ENCODE measurements at regions not wholly inside any gene's neighbourhood (a gene's known extent, or its start where the extent isn't known, plus 50 kb on each side); places are given as distances from the start of the nearest gene placed in this dataset.

- Histone ChIP-seq H3K4me1 (ENCODE audit: control insufficient read depth in 2 of 2, insufficient read depth in 2 of 2, low read length in 2 of 2) (no peaks in the 10 kb centered on the region), H3K27me3 (ENCODE audit: control insufficient read depth in 2 of 2, insufficient read depth in 2 of 2, low read length in 2 of 2) (no peaks in the 10 kb centered on the region), H3K27ac (ENCODE audit: low read depth in 2 of 2, low read length in 2 of 2) (no peak overlapping the region), H3K36me3 (ENCODE audit: control insufficient read depth in 2 of 2, insufficient read depth in 2 of 2, low read length in 2 of 2) (no peaks in the 10 kb centered on the region), H3K4me3 (ENCODE audit: low read length in 2 of 2) (no peak overlapping the region), H3K9ac (ENCODE audit: low read depth in 1 of 2, low read length in 2 of 2) (no peak overlapping the region), H3K9me3 (ENCODE audit: control insufficient read depth in 2 of 2, low read length in 2 of 2) (no peaks in the 10 kb centered on the region)
Measured at GRCh38 chr18:56374007-56374655, 264.3 kb downstream of the TXNL1 start.

GRCh38 chr18:56373601-56374000 lies 264.8 kb downstream of the TXNL1 start:
- Histone ChIP-seq H3K36me3 (ENCODE audit: control insufficient read depth in 2 of 2, insufficient read depth in 2 of 2, low read length in 2 of 2) (no peaks in the 10 kb centered on the region), H3K9me3 (ENCODE audit: control insufficient read depth in 2 of 2, low read length in 2 of 2) (no peaks in the 10 kb centered on the region)

GRCh38 chr18:56368066-56368465 lies 270.3 kb downstream of the TXNL1 start:
- Histone ChIP-seq H3K36me3 (ENCODE audit: control insufficient read depth in 2 of 2, insufficient read depth in 2 of 2, low read length in 2 of 2) (no peaks in the 10 kb centered on the region), H3K9me3 (ENCODE audit: control insufficient read depth in 2 of 2, low read length in 2 of 2) (no peaks in the 10 kb centered on the region), H3K9ac (ENCODE audit: low read depth in 1 of 2, low read length in 2 of 2) (no peak overlapping the region), H3K27ac (ENCODE audit: low read depth in 2 of 2, low read length in 2 of 2) (no peak overlapping the region), H3K4me1 (ENCODE audit: control insufficient read depth in 2 of 2, insufficient read depth in 2 of 2, low read length in 2 of 2) (no peaks in the 10 kb centered on the region), H3K4me3 (ENCODE audit: low read length in 2 of 2) (no peak overlapping the region), H3K27me3 (ENCODE audit: control insufficient read depth in 2 of 2, insufficient read depth in 2 of 2, low read length in 2 of 2) (no peaks in the 10 kb centered on the region)

More at GRCh38 chr18:56373601-56374000, 264.8 kb downstream of the TXNL1 start:
- no peaks in the 10 kb centered on the region for H3K27me3 ChIP-seq (ENCODE audit: control insufficient read depth in 2 of 2, insufficient read depth in 2 of 2, low read length in 2 of 2)
- H3K4me1 ChIP-seq (ENCODE audit: control insufficient read depth in 2 of 2, insufficient read depth in 2 of 2, low read length in 2 of 2) = no peaks in the 10 kb centered on the region
- H3K9ac ChIP-seq (ENCODE audit: low read depth in 1 of 2, low read length in 2 of 2) = no peak overlapping the region
- H3K4me3 ChIP-seq (ENCODE audit: low read length in 2 of 2) = no peak overlapping the region
- no peak overlapping the region for H3K27ac ChIP-seq (ENCODE audit: low read depth in 2 of 2, low read length in 2 of 2)

GRCh38 chr18:56358608-56359280 lies 279.6 kb downstream of the TXNL1 start:
- no peaks in the 10 kb centered on the region for H3K36me3 ChIP-seq (ENCODE audit: control insufficient read depth in 2 of 2, insufficient read depth in 2 of 2, low read length in 2 of 2)
- no peaks in the 10 kb centered on the region for H3K9me3 ChIP-seq (ENCODE audit: control insufficient read depth in 2 of 2, low read length in 2 of 2)
- H3K27me3 ChIP-seq (ENCODE audit: control insufficient read depth in 2 of 2, insufficient read depth in 2 of 2, low read length in 2 of 2) = no peaks in the 10 kb centered on the region
- H3K4me1 ChIP-seq (ENCODE audit: control insufficient read depth in 2 of 2, insufficient read depth in 2 of 2, low read length in 2 of 2) = no peaks in the 10 kb centered on the region
- H3K27ac ChIP-seq (ENCODE audit: low read depth in 2 of 2, low read length in 2 of 2) = no peak overlapping the region
- H3K9ac ChIP-seq (ENCODE audit: low read depth in 1 of 2, low read length in 2 of 2) = no peak overlapping the region
- H3K4me3 ChIP-seq (ENCODE audit: low read length in 2 of 2) = no peak overlapping the region

GRCh38 chr18:56353663-56354260 lies 284.6 kb downstream of the TXNL1 start:
- Histone ChIP-seq H3K9me3 (ENCODE audit: control insufficient read depth in 2 of 2, low read length in 2 of 2) (no peaks in the 10 kb centered on the region), H3K4me1 (ENCODE audit: control insufficient read depth in 2 of 2, insufficient read depth in 2 of 2, low read length in 2 of 2) (no peaks in the 10 kb centered on the region), H3K4me3 (ENCODE audit: low read length in 2 of 2) (no peak overlapping the region), H3K27me3 (ENCODE audit: control insufficient read depth in 2 of 2, insufficient read depth in 2 of 2, low read length in 2 of 2) (no peaks in the 10 kb centered on the region), H3K9ac (ENCODE audit: low read depth in 1 of 2, low read length in 2 of 2) (no peak overlapping the region), H3K27ac (ENCODE audit: low read depth in 2 of 2, low read length in 2 of 2) (no peak overlapping the region), H3K36me3 (ENCODE audit: control insufficient read depth in 2 of 2, insufficient read depth in 2 of 2, low read length in 2 of 2) (no peaks in the 10 kb centered on the region)

- Histone ChIP-seq H3K9ac (ENCODE audit: low read depth in 1 of 2, low read length in 2 of 2) (no peak overlapping the region), H3K27me3 (ENCODE audit: control insufficient read depth in 2 of 2, insufficient read depth in 2 of 2, low read length in 2 of 2) (no peaks in the 10 kb centered on the region), H3K4me1 (ENCODE audit: control insufficient read depth in 2 of 2, insufficient read depth in 2 of 2, low read length in 2 of 2) (no peaks in the 10 kb centered on the region), H3K9me3 (ENCODE audit: control insufficient read depth in 2 of 2, low read length in 2 of 2) (no peaks in the 10 kb centered on the region), H3K4me3 (ENCODE audit: low read length in 2 of 2) (no peak overlapping the region), H3K36me3 (ENCODE audit: control insufficient read depth in 2 of 2, insufficient read depth in 2 of 2, low read length in 2 of 2) (no peaks in the 10 kb centered on the region), H3K27ac (ENCODE audit: low read depth in 2 of 2, low read length in 2 of 2) (no peak overlapping the region)
Measured at GRCh38 chr18:56351911-56352500, 286.4 kb downstream of the TXNL1 start.

- Histone ChIP-seq H3K4me3 (ENCODE audit: low read length in 2 of 2) (no peak overlapping the region), H3K9ac (ENCODE audit: low read depth in 1 of 2, low read length in 2 of 2) (no peak overlapping the region), H3K9me3 (ENCODE audit: control insufficient read depth in 2 of 2, low read length in 2 of 2) (no peaks in the 10 kb centered on the region), H3K36me3 (ENCODE audit: control insufficient read depth in 2 of 2, insufficient read depth in 2 of 2, low read length in 2 of 2) (no peaks in the 10 kb centered on the region), H3K4me1 (ENCODE audit: control insufficient read depth in 2 of 2, insufficient read depth in 2 of 2, low read length in 2 of 2) (no peaks in the 10 kb centered on the region), H3K27me3 (ENCODE audit: control insufficient read depth in 2 of 2, insufficient read depth in 2 of 2, low read length in 2 of 2) (no peaks in the 10 kb centered on the region), H3K27ac (ENCODE audit: low read depth in 2 of 2, low read length in 2 of 2) (no peak overlapping the region)
Measured at GRCh38 chr18:56337507-56337906, 300.9 kb downstream of the TXNL1 start.

- Histone ChIP-seq H3K9ac (ENCODE audit: low read depth in 1 of 2, low read length in 2 of 2) (no peak overlapping the region), H3K36me3 (ENCODE audit: control insufficient read depth in 2 of 2, insufficient read depth in 2 of 2, low read length in 2 of 2) (no peaks in the 10 kb centered on the region), H3K4me3 (ENCODE audit: low read length in 2 of 2) (no peak overlapping the region), H3K4me1 (ENCODE audit: control insufficient read depth in 2 of 2, insufficient read depth in 2 of 2, low read length in 2 of 2) (no peaks in the 10 kb centered on the region), H3K27ac (ENCODE audit: low read depth in 2 of 2, low read length in 2 of 2) (no peak overlapping the region), H3K27me3 (ENCODE audit: control insufficient read depth in 2 of 2, insufficient read depth in 2 of 2, low read length in 2 of 2) (no peaks in the 10 kb centered on the region), H3K9me3 (ENCODE audit: control insufficient read depth in 2 of 2, low read length in 2 of 2) (no peaks in the 10 kb centered on the region)
Measured at GRCh38 chr18:56333839-56334238, 304.6 kb downstream of the TXNL1 start.

- Histone ChIP-seq H3K4me1 (ENCODE audit: control insufficient read depth in 2 of 2, insufficient read depth in 2 of 2, low read length in 2 of 2) (no peaks in the 10 kb centered on the region), H3K36me3 (ENCODE audit: control insufficient read depth in 2 of 2, insufficient read depth in 2 of 2, low read length in 2 of 2) (no peaks in the 10 kb centered on the region), H3K9me3 (ENCODE audit: control insufficient read depth in 2 of 2, low read length in 2 of 2) (no peaks in the 10 kb centered on the region), H3K4me3 (ENCODE audit: low read length in 2 of 2) (no peak overlapping the region), H3K27ac (ENCODE audit: low read depth in 2 of 2, low read length in 2 of 2) (no peak overlapping the region), H3K9ac (ENCODE audit: low read depth in 1 of 2, low read length in 2 of 2) (no peak overlapping the region), H3K27me3 (ENCODE audit: control insufficient read depth in 2 of 2, insufficient read depth in 2 of 2, low read length in 2 of 2) (no peaks in the 10 kb centered on the region)
Measured at GRCh38 chr18:56333146-56333545, 305.2 kb downstream of the TXNL1 start.

GRCh38 chr18:56332371-56332770 lies 306.0 kb downstream of the TXNL1 start:
- Histone ChIP-seq H3K36me3 (ENCODE audit: control insufficient read depth in 2 of 2, insufficient read depth in 2 of 2, low read length in 2 of 2) (no peaks in the 10 kb centered on the region), H3K4me3 (ENCODE audit: low read length in 2 of 2) (no peak overlapping the region), H3K27me3 (ENCODE audit: control insufficient read depth in 2 of 2, insufficient read depth in 2 of 2, low read length in 2 of 2) (no peaks in the 10 kb centered on the region), H3K27ac (ENCODE audit: low read depth in 2 of 2, low read length in 2 of 2) (no peak overlapping the region), H3K9ac (ENCODE audit: low read depth in 1 of 2, low read length in 2 of 2) (no peak overlapping the region), H3K9me3 (ENCODE audit: control insufficient read depth in 2 of 2, low read length in 2 of 2) (no peaks in the 10 kb centered on the region), H3K4me1 (ENCODE audit: control insufficient read depth in 2 of 2, insufficient read depth in 2 of 2, low read length in 2 of 2) (no peaks in the 10 kb centered on the region)
